Mucosa of descending colon (tissue), 3 donors: ENCODE measurements at regions not wholly inside any gene's neighbourhood (a gene's known extent, or its start where the extent isn't known, plus 50 kb on each side); places are given as distances from the start of the nearest gene placed in this dataset.
A peak's percentile ranks its signal among the peaks of the same experiment; 100 is the strongest.

ENCODE experiments used
- ATAC-seq: fragments of 200-7000 bp; cut with Tn5 transposase; one replicate; pipeline ENCODE4 v1.9.1; 2020; ENCODE audit warnings: mild to moderate bottlenecking, moderate library complexity
- DNase-seq, 3 donors: peaks; one replicate each; pipeline ENCODE4 v3.0.0-alpha.2; 2020
- H3K36me3 ChIP-seq: fragments of 200-600 bp; one replicate; pipeline ENCODE4 v1.8.0; 2021; ENCODE audit warnings: low read depth, mild to moderate bottlenecking
- H3K4me1 ChIP-seq: fragments of 200-600 bp; one replicate; pipeline ENCODE4 v1.8.0; 2021; ENCODE audit warnings: low read depth, mild to moderate bottlenecking
- H3K4me3 ChIP-seq: fragments of 200-600 bp; one replicate; pipeline ENCODE4 v1.8.0; 2021; ENCODE audit warnings: mild to moderate bottlenecking
- H3K9me3 ChIP-seq: fragments of 200-600 bp; one replicate; pipeline ENCODE4 v1.8.0; 2021; ENCODE audit warnings: mild to moderate bottlenecking
- CTCF ChIP-seq: fragments of 200-600 bp; IDR thresholded peaks from one replicate; pipeline ENCODE4 v1.8.0; 2022; ENCODE audit warnings: antibody characterized with exemption, mild to moderate bottlenecking
- intact Hi-C, 2 donors: fragments of 100-400 bp; cut with DNase I in 1 of 2; cut with micrococcal nuclease in 1 of 2; formaldehyde crosslinking; loops; one replicate each; pipeline versions ENCODE4 v1.11.0 to v1.11.1; 2022; cut with DNase I, micrococcal nuclease
- donor health status: DM: no; HTN: no; CAD: no; lungs with moderate emphysema.
- donor health status: DM: no; HTN: no; CAD: no.
- donor health status: DM: no; HTN: yes; CAD: no.

DNA sequence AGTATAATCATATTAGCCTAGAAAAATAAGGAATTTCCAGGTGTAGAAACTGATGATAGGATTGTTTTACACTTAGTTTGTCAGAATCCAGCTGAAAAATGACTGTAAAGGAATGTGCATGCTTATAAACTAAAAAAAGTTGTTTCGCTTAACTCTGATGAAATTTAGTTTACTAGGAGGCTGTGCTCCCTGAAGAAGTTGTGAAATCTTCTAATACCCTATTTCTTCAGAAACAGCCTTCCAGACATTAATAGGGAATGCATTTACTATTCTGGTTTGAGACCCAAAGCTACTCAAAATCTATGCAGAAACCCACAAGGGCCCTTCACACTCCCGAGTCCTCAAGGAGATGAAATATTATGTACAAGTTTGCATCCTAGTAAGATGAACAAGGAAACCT is 105.5 kb upstream of the SSTR4 start:
- Histone ChIP-seq H3K36me3 (no peaks in the 10 kb centered on the region), H3K4me3 (no peak overlapping the region), H3K4me1 (no peaks in the 10 kb centered on the region), H3K9me3 (no peaks in the 10 kb centered on the region)
- intact Hi-C loops = loop anchor here in 1 of 2 donors (10.0 kb wide), 1 partner anchor 55 kb away; no protein-coding TSS in a partner anchor
- ATAC-seq (no peak), DNase-seq (no peak)
- no peak for TF ChIP-seq CTCF

- H3K4me1 ChIP-seq = no peaks in the 10 kb centered on the region
- DNase-seq = peak in 1 of 3 donors; percentile 11
- no peaks in the 10 kb centered on the region for H3K36me3 ChIP-seq
- H3K4me3 ChIP-seq = no peak overlapping the region
- no peaks in the 10 kb centered on the region for H3K9me3 ChIP-seq
- intact Hi-C loops = loop anchor here in 1 of 2 donors (10.0 kb wide), 1 partner anchor 57 kb away; no protein-coding TSS in a partner anchor
- no peak for TF ChIP-seq CTCF
- peak; percentile 48 for ATAC-seq
Observed at GRCh38 chr20:22931653-22932608, 103.2 kb upstream of the SSTR4 start.

DNA sequence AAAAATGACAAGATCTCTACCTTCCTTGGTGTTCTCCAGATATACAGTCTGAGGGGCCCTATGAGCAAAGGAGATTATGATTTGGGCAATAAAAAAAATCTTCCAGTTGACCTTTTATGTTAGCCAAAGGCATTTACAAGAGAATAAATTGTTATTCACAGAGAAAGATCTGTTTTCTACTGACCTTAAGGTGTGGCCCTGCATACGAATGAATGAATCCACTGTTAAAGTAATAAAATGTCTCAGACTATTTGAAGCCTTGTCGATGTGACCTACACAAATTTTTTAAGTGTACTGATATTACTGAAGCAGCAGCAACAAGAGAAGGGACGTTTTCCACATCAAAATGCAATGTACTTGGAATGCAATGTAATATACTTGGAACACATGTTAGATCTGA is 95.9 kb upstream of the SSTR4 start:
- no peaks in the 10 kb centered on the region for H3K9me3 ChIP-seq
- no peak for TF ChIP-seq CTCF
- no peaks in the 10 kb centered on the region for H3K36me3 ChIP-seq
- no peak overlapping the region for H3K4me3 ChIP-seq
- no peaks in the 10 kb centered on the region for H3K4me1 ChIP-seq
- intact Hi-C loops = loop anchor here in 1 of 2 donors (10.0 kb wide), 1 partner anchor 64 kb away; no protein-coding TSS in a partner anchor
- no peak for ATAC-seq
- DNase-seq = no peak

- Histone ChIP-seq H3K36me3 (no peaks in the 10 kb centered on the region), H3K4me3 (no peak overlapping the region), H3K9me3 (no peaks in the 10 kb centered on the region), H3K4me1 (no peaks in the 10 kb centered on the region)
- ATAC-seq = no peak
- no peak for DNase-seq
- no peak for TF ChIP-seq CTCF
- intact Hi-C loops = no loop called here
Observed at GRCh38 chr20:22940350-22940749, 94.8 kb upstream of the SSTR4 start.

DNA sequence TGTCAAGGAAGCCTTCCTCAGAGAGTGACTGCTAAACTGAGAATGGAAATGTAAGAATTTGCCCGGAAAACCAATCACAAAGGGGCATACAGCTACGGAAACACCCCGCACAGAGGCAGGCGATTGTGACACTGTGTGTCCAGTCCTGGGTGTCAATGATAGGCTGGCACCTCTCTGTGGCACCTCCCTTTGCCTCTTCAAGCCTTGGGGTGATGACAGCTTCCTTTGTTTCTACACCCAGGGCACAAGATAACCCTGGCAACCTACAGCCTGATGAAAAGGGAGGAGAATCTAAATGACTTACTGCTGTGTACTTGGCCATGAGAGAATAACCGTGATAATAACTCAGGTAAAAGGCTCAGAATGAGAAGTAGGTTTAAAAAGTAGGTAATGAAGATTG is 93.6 kb upstream of the SSTR4 start:
- no peak for TF ChIP-seq CTCF
- intact Hi-C loops = no loop called here
- H3K4me1 ChIP-seq = no peaks in the 10 kb centered on the region
- no peak for DNase-seq
- no peak overlapping the region for H3K4me3 ChIP-seq
- H3K36me3 ChIP-seq = no peaks in the 10 kb centered on the region
- H3K9me3 ChIP-seq = no peaks in the 10 kb centered on the region
- no peak for ATAC-seq
